NT2/D1 (cell line): ENCODE measurements at regions not wholly inside any gene's neighbourhood (a gene's known extent, or its start where the extent isn't known, plus 50 kb on each side); places are given as distances from the start of the nearest gene placed in this dataset.
A peak's percentile ranks its signal among the peaks of the same experiment; 100 is the strongest.

Experiments used
- DNase-seq: peaks from one replicate; pipeline ENCODE4 v3.0.0-alpha.2; 2011; ENCODE audit warnings: low read depth, low spot score
- H3K27me3 ChIP-seq: 2 replicates; pipeline ENCODE4 v1.6.0; 2011; ENCODE audit warnings: mild to moderate bottlenecking; ENCODE audit not compliant: insufficient read length, insufficient read depth
- H3K36me3 ChIP-seq: 2 replicates; pipeline ENCODE4 v1.6.1; 2011; ENCODE audit warnings: mild to moderate bottlenecking, low read length, mixed read lengths; ENCODE audit not compliant: insufficient read depth, insufficient read length
- H3K4me1 ChIP-seq: 2 replicates; pipeline ENCODE4 v1.5.1; 2011; ENCODE audit not compliant: insufficient read depth, insufficient read length
- H3K4me3 ChIP-seq: 2 replicates; pipeline ENCODE4 v1.5.1; 2011; ENCODE audit warnings: low read depth; ENCODE audit not compliant: insufficient read length
- H3K9ac ChIP-seq: 2 replicates; pipeline ENCODE4 v1.6.0; 2011; ENCODE audit warnings: low read depth; ENCODE audit not compliant: insufficient read length
- H3K9me3 ChIP-seq: 2 replicates; pipeline ENCODE4 v1.5.1; 2011; ENCODE audit warnings: mild to moderate bottlenecking, low read length; ENCODE audit not compliant: insufficient read depth
- SUZ12 ChIP-seq: IDR thresholded peaks from 2 replicates; pipeline ENCODE4 v1.6.1; 2011; ENCODE audit not compliant: insufficient read length, insufficient read depth; ENCODE audit errors: extremely low read depth
- YY1 ChIP-seq: IDR thresholded peaks from 2 replicates; pipeline ENCODE4 v1.6.1; 2011; ENCODE audit not compliant: insufficient read length, insufficient read depth
- ZNF274 ChIP-seq: IDR thresholded peaks from 2 replicates; pipeline ENCODE4 v1.6.1; 2011; ENCODE audit warnings: mild to moderate bottlenecking, low read depth, low read length

GRCh38 chrX:98516120-98516519 lies 1632.4 kb downstream of the RPA4 start:
- Histone ChIP-seq H3K4me1 (no peaks in the 10 kb centered on the region), H3K9ac (no peak overlapping the region), H3K36me3 (no peaks in the 10 kb centered on the region), H3K4me3 (no peak overlapping the region), H3K9me3 (no peaks in the 10 kb centered on the region), H3K27me3 (no peaks in the 10 kb centered on the region)
- no peak for TF ChIP-seq ZNF274
- TF ChIP-seq YY1: no peak
- no peak for DNase-seq

GRCh38 chrX:98523026-98523425 lies 1639.3 kb downstream of the RPA4 start:
- no peak for TF ChIP-seq YY1
- no peak for TF ChIP-seq SUZ12
- no peak for TF ChIP-seq ZNF274
- Histone ChIP-seq H3K4me3 (no peak overlapping the region), H3K9me3 (no peaks in the 10 kb centered on the region), H3K9ac (no peak overlapping the region), H3K4me1 (no peaks in the 10 kb centered on the region), H3K27me3 (no peaks in the 10 kb centered on the region), H3K36me3 (no peaks in the 10 kb centered on the region)
- no peak for DNase-seq

- Histone ChIP-seq H3K9me3 (no peaks in the 10 kb centered on the region), H3K4me3 (no peak overlapping the region), H3K27me3 (no peaks in the 10 kb centered on the region), H3K4me1 (no peaks in the 10 kb centered on the region), H3K9ac (no peak overlapping the region), H3K36me3 (no peaks in the 10 kb centered on the region)
- no peak for TF ChIP-seq ZNF274
- no peak for TF ChIP-seq SUZ12
- TF ChIP-seq YY1: no peak
- no peak for DNase-seq
Measured at GRCh38 chrX:98523521-98523920, 1639.8 kb downstream of the RPA4 start.

GRCh38 chrX:98548519-98548918 lies 1664.8 kb downstream of the RPA4 start:
- peak; percentile 25 for DNase-seq

GRCh38 chrX:98568795-98569194 lies 1685.1 kb downstream of the RPA4 start:
- Histone ChIP-seq H3K9me3 (no peaks in the 10 kb centered on the region), H3K4me1 (no peaks in the 10 kb centered on the region), H3K4me3 (no peak overlapping the region), H3K9ac (no peak overlapping the region), H3K27me3 (no peaks in the 10 kb centered on the region), H3K36me3 (no peaks in the 10 kb centered on the region)
- no peak for DNase-seq
- TF ChIP-seq ZNF274 (no peak), YY1 (no peak), SUZ12 (no peak)

More at GRCh38 chrX:98548519-98548918, 1664.8 kb downstream of the RPA4 start:
- Histone ChIP-seq H3K27me3 (no peaks in the 10 kb centered on the region), H3K9me3 (0 out of 2 replicates have a peak, but pooled peaks cover 7% of the 10 kb centered on the region), H3K9ac (no peak overlapping the region), H3K4me3 (no peak overlapping the region), H3K4me1 (no peaks in the 10 kb centered on the region), H3K36me3 (no peaks in the 10 kb centered on the region)
- TF ChIP-seq SUZ12 (no peak), YY1 (no peak), ZNF274 (no peak)

GRCh38 chrX:98605941-98606340 lies 1722.2 kb downstream of the RPA4 start:
- no peaks in the 10 kb centered on the region for H3K9me3 ChIP-seq
- no peak overlapping the region for H3K4me3 ChIP-seq
- no peaks in the 10 kb centered on the region for H3K4me1 ChIP-seq
- no peak overlapping the region for H3K9ac ChIP-seq
- TF ChIP-seq ZNF274 (no peak), SUZ12 (no peak), YY1 (no peak)
- H3K36me3 ChIP-seq: no peaks in the 10 kb centered on the region
- H3K27me3 ChIP-seq: no peaks in the 10 kb centered on the region
- DNase-seq: no peak

- Histone ChIP-seq H3K4me1 (no peaks in the 10 kb centered on the region), H3K36me3 (no peaks in the 10 kb centered on the region), H3K4me3 (no peak overlapping the region), H3K9ac (no peak overlapping the region), H3K9me3 (no peaks in the 10 kb centered on the region), H3K27me3 (no peaks in the 10 kb centered on the region)
- TF ChIP-seq SUZ12 (no peak), YY1 (no peak), ZNF274 (no peak)
- DNase-seq: no peak
Measured at GRCh38 chrX:98607739-98608138, 1724.0 kb downstream of the RPA4 start.

- no peak for DNase-seq
- Histone ChIP-seq H3K4me1 (no peaks in the 10 kb centered on the region), H3K27me3 (no peaks in the 10 kb centered on the region), H3K36me3 (no peaks in the 10 kb centered on the region), H3K4me3 (no peak overlapping the region), H3K9me3 (no peaks in the 10 kb centered on the region), H3K9ac (no peak overlapping the region)
- TF ChIP-seq ZNF274 (no peak), SUZ12 (no peak), YY1 (no peak)
Measured at GRCh38 chrX:98627645-98628044, 1743.9 kb downstream of the RPA4 start.
